Thyroid gland (tissue), 4 donors: ENCODE measurements at regions not wholly inside any gene's neighbourhood (a gene's known extent, or its start where the extent isn't known, plus 50 kb on each side); places are given as distances from the start of the nearest gene placed in this dataset.

Source experiments
- DNase-seq, 2 donors: peaks; one replicate each; pipeline ENCODE4 v3.0.0-alpha.2; 2019
- H3K27ac ChIP-seq, 3 donors: fragments of 200-600 bp; sonication (generic); 1 replicate in 2 of 3; 2 replicates in 1 of 3; pipeline ENCODE4 v1.5.1; 2016 to 2019; ENCODE audit warnings: mild to moderate bottlenecking in 1 of 3, moderate library complexity in 1 of 3
- H3K27me3 ChIP-seq: fragments of 200-600 bp; sonication (generic); one replicate; pipeline ENCODE4 v1.5.1; 2019
- H3K36me3 ChIP-seq, 2 donors: fragments of 200-600 bp; sonication (generic); one replicate each; pipeline ENCODE4 v1.5.1; 2016 to 2019
- H3K4me1 ChIP-seq, 2 donors: fragments of 200-600 bp; sonication (generic); one replicate each; pipeline ENCODE4 v1.5.1; 2017 to 2019
- H3K4me3 ChIP-seq, 3 donors: fragments of 200-600 bp; sonication (generic); replicated peaks in 1 of 3; 1 replicate in 2 of 3; 2 replicates in 1 of 3; pipeline ENCODE4 v1.5.1; 2016; ENCODE audit warnings: mild to moderate bottlenecking in 1 of 3
- H3K9me3 ChIP-seq: fragments of 200-600 bp; sonication (generic); one replicate; pipeline ENCODE4 v1.5.1; 2017
- CTCF ChIP-seq, 6 experiments: fragments of 200-600 bp in 3 of 6; fragments of 450-650 bp in 3 of 6; sonication (generic) in 3 of 6; IDR thresholded peaks; one replicate each; pipeline ENCODE4 v1.5.1; 2016 to 2019; ENCODE audit warnings: antibody characterized with exemption in 6 of 6, mild to moderate bottlenecking in 2 of 6, inconsistent platforms in 1 of 6, moderate library complexity in 1 of 6
- POLR2A ChIP-seq, 2 donors: fragments of 450-650 bp; IDR thresholded peaks; one replicate each; pipeline ENCODE4 v1.6.1; 2017; ENCODE audit warnings: antibody characterized with exemption in 2 of 2, mild to moderate bottlenecking in 2 of 2, moderate library complexity in 1 of 2
- WGBS, 2 donors: methylation state at CpG; one replicate each; pipeline ENCODE4 v1.1.5; 2017; 5-methylcytosine and 5-hydroxymethylcytosine counted together
- intact Hi-C: fragments of 100-400 bp; cut with DNase I; formaldehyde crosslinking; loops from one replicate; pipeline ENCODE4 v1.15.1; 2023

- no peak overlapping the region for H3K4me3 ChIP-seq
- intact Hi-C loops: no loop called here
- peak overlapping the region in 1 of 3 donors; percentile 20 for H3K27ac ChIP-seq
- H3K4me1 ChIP-seq: peaks cover 33 to 53% of the 10 kb centered on the region in 2 donors
- 10 to 15% methylated on average over 2 of the region's 2 CpGs for WGBS, 2 donors
- TF ChIP-seq POLR2A (IDR thresholded peaks at IDR 0.05) (no peak), CTCF (IDR thresholded peaks at IDR 0.05) (no peak)
- no peaks in the 10 kb centered on the region for H3K27me3 ChIP-seq
- H3K36me3 ChIP-seq: no peaks in the 10 kb centered on the region
- H3K9me3 ChIP-seq: no peaks in the 10 kb centered on the region
- DNase-seq: peak; percentile 56 to 59
Observed at GRCh38 chr5:56517011-56517416, 283.9 kb upstream of the ANKRD55 start.

- peaks cover 33 to 53% of the 10 kb centered on the region in 2 donors for H3K4me1 ChIP-seq
- H3K27me3 ChIP-seq: no peaks in the 10 kb centered on the region
- no peaks in the 10 kb centered on the region for H3K9me3 ChIP-seq
- 85 to 96% methylated on average over 5 of the region's 5 CpGs for WGBS, 2 donors
- peak overlapping the region in 1 of 3 donors; percentile 1 for H3K27ac ChIP-seq
- no peaks in the 10 kb centered on the region for H3K36me3 ChIP-seq
- no peak for TF ChIP-seq POLR2A (IDR thresholded peaks at IDR 0.05)
- intact Hi-C loops: no loop called here
- H3K4me3 ChIP-seq: no peak overlapping the region
- DNase-seq: no peak
Observed at GRCh38 chr5:56516441-56516840, 283.3 kb upstream of the ANKRD55 start.

- Histone ChIP-seq H3K4me3 (no peak overlapping the region), H3K4me1 (peaks cover 33 to 51% of the 10 kb centered on the region in 2 donors), H3K27me3 (no peaks in the 10 kb centered on the region), H3K9me3 (no peaks in the 10 kb centered on the region), H3K27ac (peak overlapping the region in 1 of 3 donors; percentile 1), H3K36me3 (no peaks in the 10 kb centered on the region)
- 82 to 85% methylated on average over 2 of the region's 2 CpGs for WGBS, 2 donors
- intact Hi-C loops: no loop called here
- no peak for DNase-seq
- TF ChIP-seq CTCF (IDR thresholded peaks at IDR 0.05) (no peak), POLR2A (IDR thresholded peaks at IDR 0.05) (no peak)
Observed at GRCh38 chr5:56516035-56516434, 282.9 kb upstream of the ANKRD55 start.

GRCh38 chr5:56515011-56515410 lies 281.9 kb upstream of the ANKRD55 start:
- H3K36me3 ChIP-seq: no peaks in the 10 kb centered on the region
- intact Hi-C loops: no loop called here
- no peak for DNase-seq
- TF ChIP-seq POLR2A (IDR thresholded peaks at IDR 0.05) (no peak), CTCF (IDR thresholded peaks at IDR 0.05) (no peak)
- no peak overlapping the region for H3K4me3 ChIP-seq
- H3K27me3 ChIP-seq: no peaks in the 10 kb centered on the region
- H3K27ac ChIP-seq: peak overlapping the region in 1 of 3 donors; percentile 11
- H3K9me3 ChIP-seq: no peaks in the 10 kb centered on the region
- WGBS, 2 donors: 82 to 94% methylated on average over 5 to 8 of the region's 8 CpGs
- H3K4me1 ChIP-seq: peaks cover 29 to 41% of the 10 kb centered on the region in 2 donors

- intact Hi-C loops: no loop called here
- TF ChIP-seq CTCF (IDR thresholded peaks at IDR 0.05) (no peak), POLR2A (IDR thresholded peaks at IDR 0.05) (no peak)
- peaks cover 23 to 33% of the 10 kb centered on the region in 2 donors for H3K4me1 ChIP-seq
- no peaks in the 10 kb centered on the region for H3K36me3 ChIP-seq
- peak; percentile 51 to 54 for DNase-seq
- no peak overlapping the region for H3K4me3 ChIP-seq
- H3K27me3 ChIP-seq: no peaks in the 10 kb centered on the region
- peak overlapping the region in 2 of 3 donors; percentile 11 to 12 for H3K27ac ChIP-seq
- 49 to 60% methylated on average over 4 of the region's 4 CpGs for WGBS, 2 donors
- H3K9me3 ChIP-seq: no peaks in the 10 kb centered on the region
Observed at GRCh38 chr5:56514245-56514644, 281.1 kb upstream of the ANKRD55 start.

GRCh38 chr5:56513141-56513540 lies 280.0 kb upstream of the ANKRD55 start:
- TF ChIP-seq CTCF (IDR thresholded peaks at IDR 0.05) (no peak), POLR2A (IDR thresholded peaks at IDR 0.05) (no peak)
- Histone ChIP-seq H3K36me3 (no peaks in the 10 kb centered on the region), H3K27me3 (no peaks in the 10 kb centered on the region), H3K27ac (no peak overlapping the region), H3K4me1 (peaks cover 22 to 32% of the 10 kb centered on the region in 2 donors), H3K4me3 (no peak overlapping the region), H3K9me3 (no peaks in the 10 kb centered on the region)
- intact Hi-C loops: no loop called here
- WGBS, 2 donors: 0% methylated on average over 1 of the region's 1 CpG
- DNase-seq: no peak
